Body of pancreas (tissue), 4 donors: ENCODE measurements at regions not wholly inside any gene's neighbourhood (a gene's known extent, or its start where the extent isn't known, plus 50 kb on each side); places are given as distances from the start of the nearest gene placed in this dataset.

Experiments used
- CTCF ChIP-seq, 7 experiments: fragments of 450-650 bp in 4 of 7; fragments of 200-600 bp in 3 of 7; sonication (generic) in 3 of 7; IDR thresholded peaks; one replicate each; pipeline ENCODE4 v1.5.1; 2016 to 2019; ENCODE audit warnings: antibody characterized with exemption in 7 of 7
- POLR2A ChIP-seq, 3 donors: fragments of 450-650 bp; IDR thresholded peaks; one replicate each; pipeline ENCODE4 v1.6.1; 2016; ENCODE audit warnings: antibody characterized with exemption in 3 of 3, mild to moderate bottlenecking in 2 of 3

DNA sequence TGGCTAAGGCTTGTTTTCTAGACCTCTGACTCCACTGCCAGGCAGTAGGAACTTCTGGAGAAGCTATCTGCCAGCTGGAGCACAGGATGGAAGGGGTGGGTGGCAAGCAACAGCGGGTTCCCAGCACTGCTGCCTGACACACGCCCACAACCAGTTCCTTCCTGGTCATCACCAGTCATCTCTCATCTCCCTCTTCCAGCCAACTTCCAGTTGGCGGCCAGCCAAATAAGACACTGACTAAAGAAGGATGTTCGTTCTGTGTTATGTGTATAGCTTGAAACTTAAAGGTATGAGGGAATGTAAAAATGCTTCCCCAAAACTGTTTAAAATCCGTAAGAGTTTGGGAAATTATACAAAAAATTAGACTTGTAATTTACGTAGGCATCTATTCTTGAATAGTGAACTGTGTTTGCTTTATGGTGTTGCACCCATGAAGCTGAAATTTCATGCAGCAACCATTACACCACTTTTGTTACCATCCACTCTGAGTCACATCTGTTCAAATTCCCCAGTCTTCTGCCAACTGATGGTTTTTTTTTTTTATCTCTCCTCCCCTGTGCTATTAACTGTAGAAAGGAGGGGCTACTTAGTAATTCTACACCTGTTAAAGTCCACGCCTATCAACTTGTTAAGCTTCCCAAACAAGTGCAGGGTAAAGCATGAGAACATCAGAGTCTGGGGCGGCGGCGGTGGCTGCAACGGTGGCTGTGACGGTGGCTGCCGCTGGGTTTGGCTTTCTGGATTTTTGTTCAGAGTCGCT, 86.2 kb upstream of the FRY start:
- TF ChIP-seq POLR2A (IDR thresholded peaks at IDR 0.05) (peak; percentile 87 to 97 (median 97)), CTCF (IDR thresholded peaks at IDR 0.05) (peak in 2 of 7 experiments; percentile 17 to 19)
